GM23338 (cell line): ENCODE measurements at regions not wholly inside any gene's neighbourhood (a gene's known extent, or its start where the extent isn't known, plus 50 kb on each side); places are given as distances from the start of the nearest gene placed in this dataset.

ENCODE experiments used
- ATAC-seq: fragments of 200-7000 bp; cut with Tn5 transposase; 3 replicates; pipeline ENCODE4 v1.9.1; 2020
- DNase-seq: peaks from one replicate; pipeline ENCODE4 v3.0.0-alpha.2; 2015; ENCODE audit warnings: low spot score
- H2AFZ ChIP-seq: fragments of 200-600 bp; sonication (generic); 2 replicates; pipeline ENCODE4 v1.8.0; 2016; ENCODE audit warnings: antibody characterized with exemption, mild to moderate bottlenecking, moderate library complexity
- H3F3A ChIP-seq: fragments of 200-600 bp; sonication (generic); replicated peaks from 2 replicates; pipeline ENCODE4 v1.8.0; 2017; ENCODE audit warnings: antibody characterized with exemption, mixed run types, low read depth
- H3K27ac ChIP-seq: fragments of 200-600 bp; sonication (generic); 2 replicates; pipeline ENCODE4 v1.6.1; 2016; ENCODE audit warnings: low read depth
- H3K27me3 ChIP-seq: fragments of 200-600 bp; sonication (generic); 2 replicates; pipeline ENCODE4 v1.8.0; 2016; ENCODE audit warnings: mild to moderate bottlenecking, mixed run types, moderate library complexity; ENCODE audit not compliant: insufficient read depth
- H3K36me3 ChIP-seq: fragments of 200-600 bp; sonication (generic); 2 replicates; pipeline ENCODE4 v1.8.0; 2016; ENCODE audit warnings: mild to moderate bottlenecking; ENCODE audit not compliant: insufficient read depth
- H3K4me1 ChIP-seq: fragments of 200-600 bp; sonication (generic); 2 replicates; pipeline ENCODE4 v1.8.0; 2016; ENCODE audit warnings: mild to moderate bottlenecking, moderate library complexity; ENCODE audit not compliant: insufficient read depth
- H3K4me2 ChIP-seq: fragments of 200-600 bp; sonication (generic); 2 replicates; pipeline ENCODE4 v1.7.1; 2017; ENCODE audit warnings: mixed run types
- H3K4me3 ChIP-seq: fragments of 200-600 bp; sonication (generic); 2 replicates; pipeline ENCODE4 v1.6.1; 2016; ENCODE audit warnings: mixed run types
- H3K79me2 ChIP-seq: fragments of 200-600 bp; sonication (generic); replicated peaks from 2 replicates; pipeline ENCODE4 v1.8.0; 2017; ENCODE audit warnings: mild to moderate bottlenecking; ENCODE audit not compliant: insufficient read depth
- H3K9me2 ChIP-seq: fragments of 200-600 bp; sonication (generic); 2 replicates; pipeline ENCODE4 v1.8.0; 2017; ENCODE audit not compliant: insufficient read depth
- H4K20me1 ChIP-seq: fragments of 200-600 bp; sonication (generic); replicated peaks from 2 replicates; pipeline ENCODE4 v1.8.0; 2017; ENCODE audit warnings: mild to moderate bottlenecking; ENCODE audit not compliant: insufficient read depth
- H3K27ac Mint-ChIP-seq: 2 replicates; pipeline ENCODE4 v1.8.0; 2020; ENCODE audit warnings: inconsistent platforms, mild to moderate bottlenecking, moderate library complexity, mixed read lengths
- H3K27me3 Mint-ChIP-seq: 3 replicates; pipeline ENCODE4 v1.8.0; 2022; ENCODE audit warnings: low read depth, mild to moderate bottlenecking, moderate library complexity, mixed read lengths, inconsistent platforms; ENCODE audit not compliant: insufficient read depth, poor library complexity
- H3K36me3 Mint-ChIP-seq: 3 replicates; pipeline ENCODE4 v1.8.0; 2021; ENCODE audit warnings: low read depth, mild to moderate bottlenecking, inconsistent platforms, moderate library complexity, mixed read lengths
- H3K4me1 Mint-ChIP-seq: 3 replicates; pipeline ENCODE4 v1.8.0; 2020; ENCODE audit warnings: mild to moderate bottlenecking, inconsistent platforms, mixed read lengths
- H3K4me3 Mint-ChIP-seq: 3 replicates; pipeline ENCODE4 v1.8.0; 2021; ENCODE audit warnings: moderate library complexity, mild to moderate bottlenecking, inconsistent platforms, mixed read lengths
- H3K9me3 Mint-ChIP-seq: 3 replicates; pipeline ENCODE4 v1.8.0; 2020; ENCODE audit warnings: moderate library complexity, mild to moderate bottlenecking, inconsistent platforms, mixed read lengths
- CREB1 ChIP-seq: fragments of 250-450 bp; sonication (Bioruptor Pico); IDR thresholded peaks from 2 replicates; pipeline ENCODE4 v1.5.0; 2020; ENCODE audit warnings: low read depth, mild to moderate bottlenecking, moderate library complexity
- ETS1 ChIP-seq: IDR thresholded peaks from 2 replicates; pipeline ENCODE4 v1.6.1; 2016; ENCODE audit warnings: antibody characterized with exemption
- EZH2 ChIP-seq: fragments of 200-600 bp; sonication (generic); IDR thresholded peaks from one replicate; pipeline ENCODE4 v1.8.0; 2017; ENCODE audit warnings: antibody characterized with exemption, mild to moderate bottlenecking, low read depth; ENCODE audit not compliant: unreplicated experiment
- EZH2phosphoT487 ChIP-seq: fragments of 200-600 bp; sonication (generic); IDR thresholded peaks from one replicate; pipeline ENCODE4 v1.8.1; 2018; ENCODE audit warnings: antibody characterized with exemption; ENCODE audit not compliant: unreplicated experiment
- JUNB ChIP-seq: IDR thresholded peaks from one replicate; pipeline ENCODE4 v1.6.1; 2016; ENCODE audit warnings: antibody characterized with exemption; ENCODE audit not compliant: unreplicated experiment
- NANOG ChIP-seq: IDR thresholded peaks from 2 replicates; pipeline ENCODE4 v1.6.1; 2016; ENCODE audit warnings: antibody characterized with exemption, borderline replicate concordance
- POLR2AphosphoS5 ChIP-seq: IDR thresholded peaks from 2 replicates; pipeline ENCODE4 v1.6.1; 2016; ENCODE audit warnings: antibody characterized with exemption, low read depth
- REST ChIP-seq: IDR thresholded peaks from one replicate; pipeline ENCODE4 v1.6.1; 2018; ENCODE audit warnings: antibody characterized with exemption; ENCODE audit not compliant: unreplicated experiment
- STAT1 ChIP-seq: IDR thresholded peaks from one replicate; pipeline ENCODE4 v1.6.1; 2016; ENCODE audit warnings: antibody characterized with exemption; ENCODE audit not compliant: unreplicated experiment
- ZNF114 ChIP-seq: fragments of 250-450 bp; sonication (Bioruptor Pico); IDR thresholded peaks from 2 replicates; pipeline ENCODE4 v1.5.0; 2020; ENCODE audit warnings: mild to moderate bottlenecking, moderate library complexity
- ZNF331 ChIP-seq: fragments of 250-450 bp; sonication (Bioruptor Pico); IDR thresholded peaks from 2 replicates; pipeline ENCODE4 v1.5.0; 2020; ENCODE audit warnings: low read depth, mild to moderate bottlenecking, moderate library complexity

GRCh38 chr10:36425131-36425797 is 700.1 kb upstream of the ANKRD30A start:
- H3K27ac Mint-ChIP-seq = no peak overlapping the region

GRCh38 chr10:36424502-36424901 is 700.9 kb upstream of the ANKRD30A start:
- Histone ChIP-seq H3K4me2 (no peak overlapping the region), H2AFZ (no peak overlapping the region), H3K27ac (no peak overlapping the region), H3F3A (no peaks in the 10 kb centered on the region), H3K79me2 (no peaks in the 10 kb centered on the region), H3K4me1 (peaks cover 27% of the 10 kb centered on the region), H4K20me1 (no peaks in the 10 kb centered on the region), H3K9me2 (no peaks in the 10 kb centered on the region), H3K27me3 (no peaks in the 10 kb centered on the region), H3K4me3 (no peak overlapping the region), H3K36me3 (no peaks in the 10 kb centered on the region)
- ATAC-seq (no peak), DNase-seq (no peak)
- H3K27ac Mint-ChIP-seq = no peak overlapping the region
- H3K4me1 Mint-ChIP-seq = peaks cover 26% of the 10 kb centered on the region
- H3K9me3 Mint-ChIP-seq = peaks cover 18% of the 10 kb centered on the region
- no peak overlapping the region for H3K4me3 Mint-ChIP-seq
- H3K36me3 Mint-ChIP-seq = peaks cover 12% of the 10 kb centered on the region; the same call in 2 of the 3 replicates
- peaks cover 4% of the 10 kb centered on the region for H3K27me3 Mint-ChIP-seq
- TF ChIP-seq REST = no peak
- no peak for TF ChIP-seq POLR2AphosphoS5
- no peak for TF ChIP-seq EZH2
- no peak for TF ChIP-seq STAT1
- TF ChIP-seq JUNB = no peak
- no peak for TF ChIP-seq EZH2phosphoT487
- TF ChIP-seq ZNF331 = no peak
- no peak for TF ChIP-seq CREB1 (CRISPR knock-in tag)
- TF ChIP-seq ETS1 = no peak
- TF ChIP-seq NANOG = no peak
- no peak for TF ChIP-seq ZNF114 (CRISPR knock-in tag)

More at GRCh38 chr10:36425131-36425797, 700.1 kb upstream of the ANKRD30A start:
- Histone ChIP-seq H4K20me1 (no peaks in the 10 kb centered on the region), H2AFZ (no peak overlapping the region), H3K4me2 (no peak overlapping the region), H3F3A (no peaks in the 10 kb centered on the region), H3K4me1 (peaks cover 27% of the 10 kb centered on the region), H3K79me2 (no peaks in the 10 kb centered on the region), H3K27ac (no peak overlapping the region), H3K27me3 (no peaks in the 10 kb centered on the region), H3K9me2 (no peaks in the 10 kb centered on the region), H3K4me3 (no peak overlapping the region), H3K36me3 (no peaks in the 10 kb centered on the region)
- peaks cover 12% of the 10 kb centered on the region; the same call in 2 of the 3 replicates for H3K36me3 Mint-ChIP-seq
- peaks cover 26% of the 10 kb centered on the region for H3K4me1 Mint-ChIP-seq
- ATAC-seq (no peak), DNase-seq (no peak)
- H3K27me3 Mint-ChIP-seq = peaks cover 4% of the 10 kb centered on the region
- peaks cover 21% of the 10 kb centered on the region for H3K9me3 Mint-ChIP-seq
- TF ChIP-seq REST = no peak
- no peak overlapping the region for H3K4me3 Mint-ChIP-seq
